ENCODE measurements at regions not wholly inside any gene's neighbourhood (a gene's known extent, or its start where the extent isn't known, plus 50 kb on each side); places are given as distances from the start of the nearest gene placed in this dataset.

DNA sequence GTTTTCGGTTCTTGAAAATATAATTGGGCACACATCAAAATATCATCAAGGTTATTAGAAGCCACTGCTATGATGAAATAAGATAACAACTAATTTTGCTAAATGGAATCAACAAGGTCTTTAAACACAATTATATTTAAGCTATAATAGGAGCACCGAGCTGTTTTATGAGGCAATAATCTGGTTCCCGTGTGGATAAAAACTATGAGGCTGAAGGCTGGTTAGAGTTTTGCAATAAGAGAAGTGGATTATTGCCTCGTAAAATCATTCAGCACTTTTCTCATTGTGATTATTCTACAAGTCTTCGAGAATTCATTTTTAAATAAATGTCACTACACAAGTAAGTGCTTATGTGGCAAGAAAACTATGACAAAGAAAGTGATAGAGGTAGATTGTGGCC is 975.7 kb upstream of the ADGRL2 start:
- 82% methylated on average over 5 of the region's 5 CpGs for WGBS
- DNase-seq (ENCODE audit: low spot score), result no peak

DNA sequence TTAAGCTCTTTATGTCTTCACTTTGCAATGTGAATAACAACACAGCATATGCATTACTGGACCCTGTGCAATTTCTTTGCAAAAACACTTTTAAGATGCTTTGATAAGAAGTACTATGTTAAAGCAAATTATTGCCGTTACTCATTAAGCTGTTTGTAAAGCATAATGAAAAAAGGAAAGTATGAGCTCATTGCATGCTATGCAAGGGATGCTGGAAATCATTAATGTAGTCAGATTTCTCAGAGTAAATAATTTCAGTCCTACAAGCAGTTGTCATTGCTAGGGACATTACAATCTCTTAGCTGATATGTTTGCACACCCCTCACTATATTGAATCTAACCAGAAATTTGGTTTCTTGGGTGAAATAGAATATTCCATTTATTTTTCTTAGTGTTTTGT is 982.5 kb upstream of the ADGRL2 start:
- Histone ChIP-seq H3K4me1 (ENCODE audit: control insufficient read depth in 4 of 4, insufficient read depth in 4 of 4, low read length in 3 of 4) (no peaks in the 10 kb centered on the region), H3K27me3 (ENCODE audit: control insufficient read depth in 4 of 4, insufficient read depth in 4 of 4, low read length in 3 of 4) (no peaks in the 10 kb centered on the region), H3K9ac (ENCODE audit: low read depth in 1 of 2, low read length in 2 of 2) (no peak overlapping the region), H3K36me3 (ENCODE audit: control insufficient read depth in 4 of 4, insufficient read depth in 3 of 4, low read depth in 1 of 4, low read length in 3 of 4) (no peaks in the 10 kb centered on the region), H3K27ac (ENCODE audit: low read depth in 1 of 2, low read length in 2 of 2) (no peak overlapping the region), H3K4me3 (ENCODE audit: low read depth in 1 of 3, low read length in 3 of 3) (no peak overlapping the region), H3K9me3 (ENCODE audit: control insufficient read depth in 4 of 4, low read length in 3 of 4) (no peaks in the 10 kb centered on the region)
- no peak for TF ChIP-seq FOXA1 (IDR thresholded peaks at IDR 0.05)
- no peak for TF ChIP-seq RXRA (IDR thresholded peaks at IDR 0.05)
- no peak for TF ChIP-seq FOXA2 (IDR thresholded peaks at IDR 0.05)
- TF ChIP-seq, protein P1, sequence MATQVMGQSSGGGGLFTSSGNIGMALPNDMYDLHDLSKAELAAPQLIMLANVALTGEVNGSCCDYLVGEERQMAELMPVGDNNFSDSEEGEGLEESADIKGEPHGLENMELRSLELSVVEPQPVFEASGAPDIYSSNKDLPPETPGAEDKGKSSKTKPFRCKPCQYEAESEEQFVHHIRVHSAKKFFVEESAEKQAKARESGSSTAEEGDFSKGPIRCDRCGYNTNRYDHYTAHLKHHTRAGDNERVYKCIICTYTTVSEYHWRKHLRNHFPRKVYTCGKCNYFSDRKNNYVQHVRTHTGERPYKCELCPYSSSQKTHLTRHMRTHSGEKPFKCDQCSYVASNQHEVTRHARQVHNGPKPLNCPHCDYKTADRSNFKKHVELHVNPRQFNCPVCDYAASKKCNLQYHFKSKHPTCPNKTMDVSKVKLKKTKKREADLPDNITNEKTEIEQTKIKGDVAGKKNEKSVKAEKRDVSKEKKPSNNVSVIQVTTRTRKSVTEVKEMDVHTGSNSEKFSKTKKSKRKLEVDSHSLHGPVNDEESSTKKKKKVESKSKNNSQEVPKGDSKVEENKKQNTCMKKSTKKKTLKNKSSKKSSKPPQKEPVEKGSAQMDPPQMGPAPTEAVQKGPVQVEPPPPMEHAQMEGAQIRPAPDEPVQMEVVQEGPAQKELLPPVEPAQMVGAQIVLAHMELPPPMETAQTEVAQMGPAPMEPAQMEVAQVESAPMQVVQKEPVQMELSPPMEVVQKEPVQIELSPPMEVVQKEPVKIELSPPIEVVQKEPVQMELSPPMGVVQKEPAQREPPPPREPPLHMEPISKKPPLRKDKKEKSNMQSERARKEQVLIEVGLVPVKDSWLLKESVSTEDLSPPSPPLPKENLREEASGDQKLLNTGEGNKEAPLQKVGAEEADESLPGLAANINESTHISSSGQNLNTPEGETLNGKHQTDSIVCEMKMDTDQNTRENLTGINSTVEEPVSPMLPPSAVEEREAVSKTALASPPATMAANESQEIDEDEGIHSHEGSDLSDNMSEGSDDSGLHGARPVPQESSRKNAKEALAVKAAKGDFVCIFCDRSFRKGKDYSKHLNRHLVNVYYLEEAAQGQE (IDR thresholded peaks at IDR 0.05), result no peak
- TF ChIP-seq, protein P2, sequence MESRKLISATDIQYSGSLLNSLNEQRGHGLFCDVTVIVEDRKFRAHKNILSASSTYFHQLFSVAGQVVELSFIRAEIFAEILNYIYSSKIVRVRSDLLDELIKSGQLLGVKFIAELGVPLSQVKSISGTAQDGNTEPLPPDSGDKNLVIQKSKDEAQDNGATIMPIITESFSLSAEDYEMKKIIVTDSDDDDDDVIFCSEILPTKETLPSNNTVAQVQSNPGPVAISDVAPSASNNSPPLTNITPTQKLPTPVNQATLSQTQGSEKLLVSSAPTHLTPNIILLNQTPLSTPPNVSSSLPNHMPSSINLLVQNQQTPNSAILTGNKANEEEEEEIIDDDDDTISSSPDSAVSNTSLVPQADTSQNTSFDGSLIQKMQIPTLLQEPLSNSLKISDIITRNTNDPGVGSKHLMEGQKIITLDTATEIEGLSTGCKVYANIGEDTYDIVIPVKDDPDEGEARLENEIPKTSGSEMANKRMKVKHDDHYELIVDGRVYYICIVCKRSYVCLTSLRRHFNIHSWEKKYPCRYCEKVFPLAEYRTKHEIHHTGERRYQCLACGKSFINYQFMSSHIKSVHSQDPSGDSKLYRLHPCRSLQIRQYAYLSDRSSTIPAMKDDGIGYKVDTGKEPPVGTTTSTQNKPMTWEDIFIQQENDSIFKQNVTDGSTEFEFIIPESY (IDR thresholded peaks at IDR 0.05), result no peak
- no peak for TF ChIP-seq NR2F2 (IDR thresholded peaks at IDR 0.05)
- TF ChIP-seq RAD21 (IDR thresholded peaks at IDR 0.05), result no peak
- no peak for TF ChIP-seq GABPA (IDR thresholded peaks at IDR 0.05 in 1 of 2, conservative IDR thresholded peaks at IDR 0.05 in 1 of 2)
- TF ChIP-seq, protein P3, sequence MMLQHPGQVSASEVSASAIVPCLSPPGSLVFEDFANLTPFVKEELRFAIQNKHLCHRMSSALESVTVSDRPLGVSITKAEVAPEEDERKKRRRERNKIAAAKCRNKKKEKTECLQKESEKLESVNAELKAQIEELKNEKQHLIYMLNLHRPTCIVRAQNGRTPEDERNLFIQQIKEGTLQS (IDR thresholded peaks at IDR 0.05), result no peak
- no peak for DNase-seq (ENCODE audit: low spot score)
- WGBS, result 81% methylated on average over 1 of the region's 1 CpG

More for the DNA sequence above, 975.7 kb upstream of the ADGRL2 start:
- Histone ChIP-seq H3K9me3 (ENCODE audit: control insufficient read depth in 4 of 4, low read length in 3 of 4) (no peaks in the 10 kb centered on the region), H3K36me3 (ENCODE audit: control insufficient read depth in 4 of 4, insufficient read depth in 3 of 4, low read depth in 1 of 4, low read length in 3 of 4) (no peaks in the 10 kb centered on the region), H3K27me3 (ENCODE audit: control insufficient read depth in 4 of 4, insufficient read depth in 4 of 4, low read length in 3 of 4) (no peaks in the 10 kb centered on the region), H3K9ac (ENCODE audit: low read depth in 1 of 2, low read length in 2 of 2) (no peak overlapping the region), H3K4me1 (ENCODE audit: control insufficient read depth in 4 of 4, insufficient read depth in 4 of 4, low read length in 3 of 4) (no peaks in the 10 kb centered on the region), H3K4me3 (ENCODE audit: low read depth in 1 of 3, low read length in 3 of 3) (no peak overlapping the region), H3K27ac (ENCODE audit: low read depth in 1 of 2, low read length in 2 of 2) (no peak overlapping the region)
- TF ChIP-seq, protein P4, sequence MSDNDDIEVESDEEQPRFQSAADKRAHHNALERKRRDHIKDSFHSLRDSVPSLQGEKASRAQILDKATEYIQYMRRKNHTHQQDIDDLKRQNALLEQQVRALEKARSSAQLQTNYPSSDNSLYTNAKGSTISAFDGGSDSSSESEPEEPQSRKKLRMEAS (IDR thresholded peaks at IDR 0.05), result no peak
- no peak for TF ChIP-seq NR2F2 (IDR thresholded peaks at IDR 0.05)
- no peak for TF ChIP-seq JUND (IDR thresholded peaks at IDR 0.05)
- no peak for TF ChIP-seq RXRA (IDR thresholded peaks at IDR 0.05)
- TF ChIP-seq TAF1 (conservative IDR thresholded peaks at IDR 0.05), result no peak
- no peak for TF ChIP-seq YY1 (IDR thresholded peaks at IDR 0.05)
- TF ChIP-seq GABPA (IDR thresholded peaks at IDR 0.05 in 1 of 2, conservative IDR thresholded peaks at IDR 0.05 in 1 of 2), result no peak
- TF ChIP-seq EGR1 (IDR thresholded peaks at IDR 0.05; ENCODE audit: low read depth in 2 of 2), result no peak
- no peak for TF ChIP-seq FOXA1 (IDR thresholded peaks at IDR 0.05)
- TF ChIP-seq, protein P5, sequence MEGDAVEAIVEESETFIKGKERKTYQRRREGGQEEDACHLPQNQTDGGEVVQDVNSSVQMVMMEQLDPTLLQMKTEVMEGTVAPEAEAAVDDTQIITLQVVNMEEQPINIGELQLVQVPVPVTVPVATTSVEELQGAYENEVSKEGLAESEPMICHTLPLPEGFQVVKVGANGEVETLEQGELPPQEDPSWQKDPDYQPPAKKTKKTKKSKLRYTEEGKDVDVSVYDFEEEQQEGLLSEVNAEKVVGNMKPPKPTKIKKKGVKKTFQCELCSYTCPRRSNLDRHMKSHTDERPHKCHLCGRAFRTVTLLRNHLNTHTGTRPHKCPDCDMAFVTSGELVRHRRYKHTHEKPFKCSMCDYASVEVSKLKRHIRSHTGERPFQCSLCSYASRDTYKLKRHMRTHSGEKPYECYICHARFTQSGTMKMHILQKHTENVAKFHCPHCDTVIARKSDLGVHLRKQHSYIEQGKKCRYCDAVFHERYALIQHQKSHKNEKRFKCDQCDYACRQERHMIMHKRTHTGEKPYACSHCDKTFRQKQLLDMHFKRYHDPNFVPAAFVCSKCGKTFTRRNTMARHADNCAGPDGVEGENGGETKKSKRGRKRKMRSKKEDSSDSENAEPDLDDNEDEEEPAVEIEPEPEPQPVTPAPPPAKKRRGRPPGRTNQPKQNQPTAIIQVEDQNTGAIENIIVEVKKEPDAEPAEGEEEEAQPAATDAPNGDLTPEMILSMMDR (IDR thresholded peaks at IDR 0.05; ENCODE audit: low read depth, low read length, missing input control), result no peak

Data from liver (tissue), 8 donors.